ENCODE measurements at regions not wholly inside any gene's neighbourhood (a gene's known extent, or its start where the extent isn't known, plus 50 kb on each side); places are given as distances from the start of the nearest gene placed in this dataset.

- no peak overlapping the region for H3K27ac ChIP-seq
- no peak for TF ChIP-seq CTCF (conservative IDR thresholded peaks at IDR 0.05)
These were observed 219.0 kb upstream of the NAV2 start for GRCh38 chr11:19493446-19494213.

- no peak for TF ChIP-seq CTCF (conservative IDR thresholded peaks at IDR 0.05)
These were observed 230.1 kb upstream of the NAV2 start for GRCh38 chr11:19482319-19483100.

GRCh38 chr11:19480540-19480939 lies 232.1 kb upstream of the NAV2 start:
- no peak overlapping the region for H3K27ac ChIP-seq
- TF ChIP-seq CTCF (conservative IDR thresholded peaks at IDR 0.05) = no peak

More at GRCh38 chr11:19482319-19483100, 230.1 kb upstream of the NAV2 start:
- no peak overlapping the region for H3K27ac ChIP-seq

GRCh38 chr11:19478891-19479290 lies 233.7 kb upstream of the NAV2 start:
- H3K27ac ChIP-seq = no peak overlapping the region
- no peak for TF ChIP-seq CTCF (conservative IDR thresholded peaks at IDR 0.05)

GRCh38 chr11:19474954-19475721 lies 234.4 kb upstream of the E2F8 start:
- TF ChIP-seq CTCF (conservative IDR thresholded peaks at IDR 0.05) = no peak
- no peak overlapping the region for H3K27ac ChIP-seq

- TF ChIP-seq CTCF (conservative IDR thresholded peaks at IDR 0.05) = no peak
- no peak overlapping the region for H3K27ac ChIP-seq
These were observed 233.5 kb upstream of the E2F8 start for GRCh38 chr11:19474211-19474610.

- TF ChIP-seq CTCF (conservative IDR thresholded peaks at IDR 0.05) = no peak
- no peak overlapping the region for H3K27ac ChIP-seq
These were observed 231.9 kb upstream of the E2F8 start for GRCh38 chr11:19472679-19473078.
